GM12865 (cell line): ENCODE measurements at regions not wholly inside any gene's neighbourhood (a gene's known extent, or its start where the extent isn't known, plus 50 kb on each side); places are given as distances from the start of the nearest gene placed in this dataset.

ENCODE experiments used
- DNase-seq: peaks from one replicate; pipeline ENCODE4 v3.0.0; 2010; ENCODE audit warnings: low read depth
- H3K4me3 ChIP-seq: 2 replicates; pipeline ENCODE4 v1.5.1; 2011; ENCODE audit warnings: mild to moderate bottlenecking, low read depth, low read length, control low read depth
- CTCF ChIP-seq: IDR thresholded peaks from 2 replicates; pipeline ENCODE4 v1.5.1; 2011; ENCODE audit warnings: low read length, control low read depth, low read depth, inconsistent platforms; ENCODE audit not compliant: insufficient read depth; ENCODE audit errors: missing control alignments

DNA sequence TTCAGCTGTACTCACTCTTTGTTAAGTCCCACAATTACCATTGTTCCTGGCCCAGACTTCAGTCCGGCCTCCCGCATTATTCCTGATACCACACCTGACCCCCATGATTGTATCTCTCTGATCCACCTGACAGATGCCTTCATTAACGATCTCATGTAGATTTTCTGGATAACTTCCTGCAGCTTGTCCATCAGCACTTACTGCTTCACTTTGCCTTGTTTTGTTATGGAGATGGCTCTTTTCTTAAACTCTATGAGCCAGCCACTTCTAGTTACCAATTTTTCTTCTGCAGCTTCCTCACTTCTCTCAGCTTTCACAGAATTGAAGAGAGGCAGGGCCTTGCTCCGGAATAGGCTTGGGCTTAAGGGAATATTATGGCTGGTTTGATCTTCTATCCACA is 1044.2 kb downstream of the PLOD2 start:
- no peak for DNase-seq
- no peak overlapping the region for H3K4me3 ChIP-seq

DNA sequence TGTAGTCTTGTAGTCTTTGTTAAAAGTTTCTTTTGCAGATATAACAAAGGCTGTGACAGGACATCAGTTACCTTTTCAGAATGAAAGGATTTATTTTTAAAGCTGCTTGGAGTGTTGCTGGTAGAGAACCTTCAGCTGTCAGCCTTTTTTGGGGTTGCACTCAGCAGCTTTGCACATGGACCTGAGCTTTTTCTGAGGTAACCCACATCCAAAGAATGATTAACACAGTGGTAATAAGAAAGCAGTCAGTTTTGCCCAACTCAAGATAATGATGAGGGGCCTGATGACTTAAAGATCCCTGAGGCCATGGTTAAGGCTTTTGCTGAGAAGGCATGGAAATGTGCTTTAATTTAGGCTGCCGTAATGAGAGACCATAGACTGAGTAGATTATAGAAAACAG is 1042.7 kb downstream of the PLOD2 start:
- TF ChIP-seq CTCF, result no peak
- H3K4me3 ChIP-seq, result no peak overlapping the region
- no peak for DNase-seq

More for the DNA sequence above, 1044.2 kb downstream of the PLOD2 start:
- TF ChIP-seq CTCF, result no peak

GRCh38 chr3:145124900-145125678 is 1035.9 kb downstream of the PLOD2 start:
- no peak overlapping the region for H3K4me3 ChIP-seq
- no peak for TF ChIP-seq CTCF
- DNase-seq, result no peak

GRCh38 chr3:145133281-145133680 is 1027.7 kb downstream of the PLOD2 start:
- no peak for DNase-seq
- TF ChIP-seq CTCF, result no peak
- no peak overlapping the region for H3K4me3 ChIP-seq

GRCh38 chr3:145134738-145135137 is 1026.2 kb downstream of the PLOD2 start:
- no peak for DNase-seq
- TF ChIP-seq CTCF, result no peak
- no peak overlapping the region for H3K4me3 ChIP-seq

- TF ChIP-seq CTCF, result no peak
- H3K4me3 ChIP-seq, result no peak overlapping the region
- DNase-seq, result no peak
Observed at GRCh38 chr3:145144361-145144760, 1016.6 kb downstream of the PLOD2 start.

DNA sequence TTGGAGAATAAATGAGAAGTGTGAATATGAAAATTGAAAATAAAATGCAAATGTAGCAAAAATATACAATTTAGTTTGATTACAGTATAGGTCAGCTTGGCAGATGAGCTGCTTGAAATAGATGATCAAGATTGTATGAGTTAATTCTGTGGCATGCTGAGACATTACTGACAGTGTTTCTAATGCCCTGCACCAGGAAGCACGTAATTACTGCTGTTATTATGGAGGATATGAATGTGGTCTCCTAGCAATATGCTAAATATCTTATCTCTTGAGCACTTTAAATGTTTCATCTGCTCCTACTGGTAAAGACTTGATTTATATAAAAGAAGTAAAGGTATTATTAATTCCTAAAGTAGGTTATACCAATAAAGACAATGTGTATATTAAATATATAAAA is 1015.5 kb downstream of the PLOD2 start:
- no peak for DNase-seq
- no peak for TF ChIP-seq CTCF

More for the DNA sequence above, 1015.5 kb downstream of the PLOD2 start:
- H3K4me3 ChIP-seq, result no peak overlapping the region
